ENCODE measurements at regions not wholly inside any gene's neighbourhood (a gene's known extent, or its start where the extent isn't known, plus 50 kb on each side); places are given as distances from the start of the nearest gene placed in this dataset.

DNA sequence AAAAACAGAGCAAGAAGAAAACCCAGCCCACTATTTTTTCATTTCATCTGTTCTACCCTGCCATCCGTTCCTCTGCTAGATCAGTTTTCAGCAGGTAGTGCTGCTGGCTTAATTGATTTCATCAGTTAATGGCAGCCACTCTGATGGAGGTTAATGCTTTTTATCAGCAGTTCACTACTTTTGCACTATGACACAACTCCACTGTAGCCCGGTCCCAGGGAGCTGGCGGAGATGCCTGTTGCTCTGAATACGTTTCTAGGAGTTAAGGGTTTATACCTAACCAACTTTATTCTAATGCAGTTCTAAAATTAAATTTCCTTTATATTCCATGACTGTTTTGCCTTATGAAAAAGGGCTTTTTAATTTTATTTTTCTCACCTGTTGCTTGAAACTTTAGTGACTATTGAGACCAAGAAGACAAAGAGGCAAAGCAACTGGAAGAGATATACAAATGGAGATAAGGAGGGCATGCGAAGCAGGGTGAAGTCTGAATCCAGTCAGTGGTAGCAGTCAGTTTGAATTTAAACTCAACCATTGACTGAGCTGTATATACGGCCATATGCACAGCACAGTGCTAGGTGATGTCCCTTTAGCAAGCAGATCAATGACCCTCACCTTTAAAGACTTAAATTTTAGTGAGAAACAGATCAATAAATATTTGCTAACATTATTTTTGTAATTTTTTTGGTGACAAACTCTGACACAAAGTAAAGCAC is 477.9 kb downstream of the LMO4 start:
- TF ChIP-seq, protein P1, sequence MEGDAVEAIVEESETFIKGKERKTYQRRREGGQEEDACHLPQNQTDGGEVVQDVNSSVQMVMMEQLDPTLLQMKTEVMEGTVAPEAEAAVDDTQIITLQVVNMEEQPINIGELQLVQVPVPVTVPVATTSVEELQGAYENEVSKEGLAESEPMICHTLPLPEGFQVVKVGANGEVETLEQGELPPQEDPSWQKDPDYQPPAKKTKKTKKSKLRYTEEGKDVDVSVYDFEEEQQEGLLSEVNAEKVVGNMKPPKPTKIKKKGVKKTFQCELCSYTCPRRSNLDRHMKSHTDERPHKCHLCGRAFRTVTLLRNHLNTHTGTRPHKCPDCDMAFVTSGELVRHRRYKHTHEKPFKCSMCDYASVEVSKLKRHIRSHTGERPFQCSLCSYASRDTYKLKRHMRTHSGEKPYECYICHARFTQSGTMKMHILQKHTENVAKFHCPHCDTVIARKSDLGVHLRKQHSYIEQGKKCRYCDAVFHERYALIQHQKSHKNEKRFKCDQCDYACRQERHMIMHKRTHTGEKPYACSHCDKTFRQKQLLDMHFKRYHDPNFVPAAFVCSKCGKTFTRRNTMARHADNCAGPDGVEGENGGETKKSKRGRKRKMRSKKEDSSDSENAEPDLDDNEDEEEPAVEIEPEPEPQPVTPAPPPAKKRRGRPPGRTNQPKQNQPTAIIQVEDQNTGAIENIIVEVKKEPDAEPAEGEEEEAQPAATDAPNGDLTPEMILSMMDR (IDR thresholded peaks at IDR 0.05; ENCODE audit: borderline replicate concordance, control extremely low read depth, extremely low read depth, insufficient read depth, missing control alignments) = no peak
- in situ Hi-C loops (cut with MboI; ENCODE audit: low sequenced_read_pairs, unreplicated experiment) = no loop called here
- no peak for DNase-seq (ENCODE audit: low spot score)

DNA sequence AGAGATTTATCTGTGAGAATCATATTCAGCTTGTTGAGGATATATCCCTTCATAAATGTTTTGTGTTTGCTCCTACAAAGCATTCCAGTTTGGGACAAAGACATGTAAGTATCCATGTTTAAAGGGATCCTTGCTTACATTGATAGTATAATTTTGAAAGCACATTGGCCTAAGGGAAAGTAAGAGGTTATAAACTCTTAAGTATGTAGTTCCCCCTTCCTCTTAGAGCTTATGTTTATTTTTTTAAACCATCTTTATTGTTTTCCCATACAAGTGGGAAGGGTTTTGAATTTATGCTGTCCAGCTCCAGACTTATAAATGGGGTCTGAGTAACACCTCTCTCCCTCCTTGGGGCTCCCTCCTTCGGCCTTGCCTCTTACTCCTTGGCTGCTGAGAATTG is 481.5 kb downstream of the LMO4 start:
- in situ Hi-C loops (cut with MboI; ENCODE audit: low sequenced_read_pairs, unreplicated experiment) = no loop called here
- no peak for DNase-seq (ENCODE audit: low spot score)
- TF ChIP-seq, protein P1 (IDR thresholded peaks at IDR 0.05; ENCODE audit: borderline replicate concordance, control extremely low read depth, extremely low read depth, insufficient read depth, missing control alignments) = no peak

DNA sequence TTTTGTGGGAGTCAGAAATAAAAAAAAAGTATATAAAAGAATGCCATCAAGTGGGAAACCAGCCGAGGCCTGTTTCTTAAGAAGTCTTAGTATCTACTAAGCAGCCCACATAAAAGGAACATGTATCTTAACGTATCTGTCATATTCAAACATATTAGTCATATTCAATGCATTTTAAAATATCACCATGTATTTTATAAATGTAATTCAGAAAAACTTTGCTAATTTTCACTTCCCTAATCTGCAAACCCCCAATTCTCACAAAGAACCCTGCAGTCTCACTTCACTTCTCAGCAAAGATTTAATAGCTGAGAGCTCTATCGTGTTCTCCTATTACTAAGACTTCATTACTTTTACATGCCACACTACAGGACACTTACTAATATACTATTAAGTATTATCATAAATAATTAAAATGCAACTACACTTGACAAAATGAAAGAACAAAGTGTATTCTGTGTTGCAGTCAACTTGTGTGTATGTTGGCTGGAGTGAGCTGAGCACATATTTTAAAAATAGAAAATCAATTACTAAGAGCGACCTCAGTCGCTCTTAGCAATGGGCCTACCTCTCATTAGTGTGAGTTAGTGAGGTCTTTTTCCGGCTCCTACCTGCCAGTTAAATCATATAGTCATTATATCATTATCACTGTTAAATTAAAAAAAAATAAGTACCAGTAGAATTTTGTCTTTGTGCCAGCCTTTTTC is 484.3 kb downstream of the LMO4 start:
- DNase-seq (ENCODE audit: low spot score) = peak; percentile 49
- TF ChIP-seq, protein P1 (IDR thresholded peaks at IDR 0.05; ENCODE audit: borderline replicate concordance, control extremely low read depth, extremely low read depth, insufficient read depth, missing control alignments) = no peak
- in situ Hi-C loops (cut with MboI; ENCODE audit: low sequenced_read_pairs, unreplicated experiment) = no loop called here

DNA sequence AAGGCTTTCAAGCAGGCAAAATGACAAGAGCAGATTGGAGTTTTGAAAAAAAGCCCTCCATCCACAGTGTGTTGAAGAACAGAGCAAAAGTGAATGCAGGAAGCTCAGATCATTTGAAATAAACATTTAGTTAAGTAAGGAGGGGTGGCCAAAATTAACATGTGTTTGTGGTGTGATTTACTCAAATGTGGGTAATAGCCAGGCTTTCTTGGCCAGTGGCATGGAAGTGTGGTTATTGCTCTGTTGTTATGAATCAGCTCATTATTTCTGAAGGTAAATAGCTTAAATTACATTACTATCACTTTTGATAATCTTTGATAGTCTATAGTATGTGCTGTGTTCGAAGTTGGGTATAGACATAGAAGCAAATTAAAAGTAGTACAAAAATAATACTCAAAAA is 485.9 kb downstream of the LMO4 start:
- in situ Hi-C loops (cut with MboI; ENCODE audit: low sequenced_read_pairs, unreplicated experiment) = no loop called here
- TF ChIP-seq, protein P1 (IDR thresholded peaks at IDR 0.05; ENCODE audit: borderline replicate concordance, control extremely low read depth, extremely low read depth, insufficient read depth, missing control alignments) = no peak
- DNase-seq (ENCODE audit: low spot score) = no peak

DNA sequence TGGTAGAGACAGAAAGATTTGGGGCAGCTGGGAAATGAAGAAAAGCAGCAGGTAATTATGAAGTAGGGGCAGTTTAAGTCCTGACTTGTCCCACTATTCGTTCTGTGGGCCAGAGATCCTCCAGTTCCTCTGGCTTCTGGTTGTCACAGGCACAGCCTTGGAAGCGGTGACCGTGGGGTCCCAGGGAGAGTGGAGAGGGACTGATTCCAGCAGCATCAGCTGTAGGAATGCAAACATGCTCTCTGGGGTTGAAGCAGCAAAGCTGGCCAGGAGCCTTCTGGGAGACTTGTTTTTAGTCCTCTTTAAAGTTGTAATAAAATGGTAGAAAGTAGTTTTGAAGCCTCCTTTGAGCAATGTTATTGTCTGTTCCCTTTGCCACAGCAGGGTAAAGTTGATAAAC is 488.0 kb downstream of the LMO4 start:
- no peak for DNase-seq (ENCODE audit: low spot score)
- in situ Hi-C loops (cut with MboI; ENCODE audit: low sequenced_read_pairs, unreplicated experiment) = no loop called here
- TF ChIP-seq, protein P1 (IDR thresholded peaks at IDR 0.05; ENCODE audit: borderline replicate concordance, control extremely low read depth, extremely low read depth, insufficient read depth, missing control alignments) = no peak

DNA sequence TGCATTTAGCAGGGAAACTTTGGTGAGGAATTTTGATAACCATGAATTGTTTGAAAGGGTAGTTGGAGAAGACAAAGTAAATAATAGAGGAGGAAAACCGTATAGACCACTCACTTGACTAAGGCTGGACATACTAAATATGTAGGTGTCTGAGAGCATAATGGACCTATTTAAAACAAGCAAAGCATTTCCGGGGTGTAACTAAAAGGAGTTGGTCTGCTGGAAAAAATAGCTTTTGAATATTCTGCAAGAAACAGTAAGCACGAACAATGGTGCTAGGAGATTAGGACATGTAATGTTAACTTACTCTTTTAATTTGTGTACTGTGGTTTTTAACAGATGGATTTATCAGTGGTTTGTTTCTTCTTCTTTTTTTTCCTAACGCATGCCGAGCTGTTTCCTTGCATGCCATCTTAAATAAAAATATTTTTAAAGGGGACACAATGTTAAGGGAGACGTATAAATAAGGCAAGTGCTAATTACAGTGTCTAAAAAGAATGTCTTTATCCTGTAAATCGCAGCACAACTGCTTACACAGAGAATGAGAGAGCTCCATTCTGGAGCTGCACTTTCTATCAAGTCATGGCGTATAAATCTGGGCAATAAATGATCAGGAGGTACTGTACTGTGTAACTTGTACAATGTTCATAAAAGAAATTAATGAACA is 492.1 kb downstream of the LMO4 start:
- TF ChIP-seq, protein P1 (IDR thresholded peaks at IDR 0.05; ENCODE audit: borderline replicate concordance, control extremely low read depth, extremely low read depth, insufficient read depth, missing control alignments) = no peak
- DNase-seq (ENCODE audit: low spot score) = no peak
- in situ Hi-C loops (cut with MboI; ENCODE audit: low sequenced_read_pairs, unreplicated experiment) = no loop called here
